Adrenal gland (tissue), 9 donors: ENCODE measurements at regions not wholly inside any gene's neighbourhood (a gene's known extent, or its start where the extent isn't known, plus 50 kb on each side); places are given as distances from the start of the nearest gene placed in this dataset.
"Not testable (repeated sequence)": the region's sequence is repeated elsewhere in the genome, so short reads cannot be mapped to it uniquely, and the experiment has no call there.

Experiments
- DNase-seq, 7 donors: peaks; one replicate each; pipeline ENCODE4 v3.0.0-alpha.2; 2019 to 2020
- H3K27ac ChIP-seq, 5 donors: fragments of 200-600 bp; sonication (generic) in 4 of 5; 1 replicate in 3 of 5; 2 replicates in 2 of 5; pipeline versions ENCODE4 v1.5.1 to v1.8.0; 2016 to 2020; ENCODE audit warnings: mild to moderate bottlenecking in 1 of 5
- H3K27me3 ChIP-seq: fragments of 200-600 bp; 2 replicates; pipeline ENCODE4 v1.8.0; 2021
- H3K36me3 ChIP-seq, 2 donors: fragments of 200-600 bp; replicated peaks in 1 of 2; 1 replicate in 1 of 2; 2 replicates in 1 of 2; pipeline versions ENCODE4 v1.5.1 to v1.8.0; 2018 to 2022
- H3K4me1 ChIP-seq, 2 donors: fragments of 200-600 bp; replicated peaks in 1 of 2; 1 replicate in 1 of 2; 2 replicates in 1 of 2; pipeline versions ENCODE4 v1.5.1 to v1.8.0; 2018 to 2021
- H3K4me3 ChIP-seq, 4 donors: fragments of 200-600 bp; sonication (generic) in 3 of 4; one replicate each; pipeline ENCODE4 v1.5.1; 2016 to 2018
- H3K9me3 ChIP-seq, 3 donors: fragments of 200-600 bp; sonication (generic) in 1 of 3; replicated peaks in 1 of 3; 1 replicate in 2 of 3; 2 replicates in 1 of 3; pipeline versions ENCODE4 v1.5.1 to v1.8.0; 2016 to 2021
- POLR2A ChIP-seq, 2 donors: fragments of 450-650 bp; IDR thresholded peaks; one replicate each; pipeline ENCODE4 v1.6.1; 2017; ENCODE audit warnings: antibody characterized with exemption in 2 of 2, mild to moderate bottlenecking in 2 of 2, moderate library complexity in 1 of 2
- WGBS, 4 donors: extraction: QIAGEN DNeasy Blood & Tissue Kit in 2 of 4; methylation state at CpG; one replicate each; pipeline versions ENCODE4 v1.1.5 to v1.1.7; 2013 to 2017; 5-methylcytosine and 5-hydroxymethylcytosine counted together
- intact Hi-C, 2 donors: fragments of 100-400 bp; cut with DNase I; formaldehyde crosslinking; loops; one replicate each; pipeline versions ENCODE4 v1.14.1 to v1.15.0; 2022 to 2023
- TF ChIP-seq, protein P1 (sequence below), 6 experiments: fragments of 450-650 bp in 4 of 6; fragments of 200-600 bp in 2 of 6; sonication (generic) in 1 of 6; IDR thresholded peaks; 1 replicate in 5 of 6; 2 replicates in 1 of 6; pipeline versions ENCODE4 v1.5.1 to v1.8.0; 2016 to 2021; ENCODE audit warnings: antibody characterized with exemption in 6 of 6, mild to moderate bottlenecking in 2 of 6, moderate library complexity in 1 of 6
- donor health status: healthy with polysubstance abuse.
- donor health status: Bipolar disorder and iron deficiency.
- donor health status: DM: yes; HTN: yes; CAD: no.
- donor health status: DM: no; HTN: no; CAD: no.
- donor health status: DM: no; HTN: no; CAD: no.

DNA sequence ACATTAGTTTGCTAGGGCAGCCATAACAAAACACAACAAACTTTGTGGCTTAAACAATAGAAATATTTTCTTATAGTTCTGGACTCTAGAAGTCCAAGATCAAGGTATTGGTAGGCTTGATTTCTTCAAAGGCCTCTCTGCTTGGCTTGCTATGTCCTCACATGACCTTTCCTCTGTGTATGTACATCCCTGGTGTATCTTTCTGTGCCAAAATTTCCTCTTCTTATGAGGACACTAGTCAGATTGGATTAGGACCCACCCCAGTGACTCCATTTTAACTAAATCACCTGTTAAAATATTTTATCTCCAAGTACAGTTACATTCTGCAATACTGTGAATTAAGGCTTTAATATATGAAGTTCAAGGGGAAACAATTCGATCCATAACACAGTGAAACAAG is 168.9 kb upstream of the CCNH start:
- intact Hi-C loops: no loop called here
- Histone ChIP-seq H3K9me3 (no peaks in the 10 kb centered on the region), H3K27ac (no peak overlapping the region), H3K27me3 (no peaks in the 10 kb centered on the region), H3K4me3 (no peak overlapping the region), H3K36me3 (no peaks in the 10 kb centered on the region), H3K4me1 (no peaks in the 10 kb centered on the region)
- no peak for DNase-seq
- WGBS, 4 donors: 73 to 82% (median 76%) methylated on average over 1 of the region's 1 CpG
- TF ChIP-seq, protein P1, sequence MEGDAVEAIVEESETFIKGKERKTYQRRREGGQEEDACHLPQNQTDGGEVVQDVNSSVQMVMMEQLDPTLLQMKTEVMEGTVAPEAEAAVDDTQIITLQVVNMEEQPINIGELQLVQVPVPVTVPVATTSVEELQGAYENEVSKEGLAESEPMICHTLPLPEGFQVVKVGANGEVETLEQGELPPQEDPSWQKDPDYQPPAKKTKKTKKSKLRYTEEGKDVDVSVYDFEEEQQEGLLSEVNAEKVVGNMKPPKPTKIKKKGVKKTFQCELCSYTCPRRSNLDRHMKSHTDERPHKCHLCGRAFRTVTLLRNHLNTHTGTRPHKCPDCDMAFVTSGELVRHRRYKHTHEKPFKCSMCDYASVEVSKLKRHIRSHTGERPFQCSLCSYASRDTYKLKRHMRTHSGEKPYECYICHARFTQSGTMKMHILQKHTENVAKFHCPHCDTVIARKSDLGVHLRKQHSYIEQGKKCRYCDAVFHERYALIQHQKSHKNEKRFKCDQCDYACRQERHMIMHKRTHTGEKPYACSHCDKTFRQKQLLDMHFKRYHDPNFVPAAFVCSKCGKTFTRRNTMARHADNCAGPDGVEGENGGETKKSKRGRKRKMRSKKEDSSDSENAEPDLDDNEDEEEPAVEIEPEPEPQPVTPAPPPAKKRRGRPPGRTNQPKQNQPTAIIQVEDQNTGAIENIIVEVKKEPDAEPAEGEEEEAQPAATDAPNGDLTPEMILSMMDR (IDR thresholded peaks at IDR 0.05): no peak
- no peak for TF ChIP-seq POLR2A (IDR thresholded peaks at IDR 0.05)

DNA sequence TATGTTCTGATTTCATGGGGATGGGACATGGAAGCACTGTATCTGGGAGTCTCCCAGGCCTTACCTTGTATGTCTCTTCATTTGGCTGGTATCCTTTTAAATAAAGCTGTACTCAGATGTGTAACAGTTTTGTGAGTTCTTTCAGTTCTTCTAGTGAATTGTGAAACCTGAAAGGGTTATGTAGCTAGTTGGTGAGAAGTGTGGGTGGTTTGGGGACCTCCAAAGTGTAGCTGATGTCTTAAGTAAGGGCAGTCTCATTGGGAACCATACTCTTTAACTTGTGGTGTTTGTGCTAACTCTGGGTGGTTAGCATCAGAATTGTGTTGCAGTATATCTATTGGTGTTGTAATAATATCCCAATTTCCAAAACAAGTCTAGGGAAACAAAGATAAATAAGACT is 166.9 kb upstream of the CCNH start:
- H3K36me3 ChIP-seq: no peaks in the 10 kb centered on the region
- H3K9me3 ChIP-seq: no peaks in the 10 kb centered on the region
- H3K4me1 ChIP-seq: no peaks in the 10 kb centered on the region
- H3K27me3 ChIP-seq: no peaks in the 10 kb centered on the region
- intact Hi-C loops: no loop called here
- no peak for DNase-seq
- H3K27ac ChIP-seq: no peak overlapping the region
- TF ChIP-seq, protein P1 (IDR thresholded peaks at IDR 0.05): no peak
- TF ChIP-seq POLR2A (IDR thresholded peaks at IDR 0.05): no peak
- no peak overlapping the region for H3K4me3 ChIP-seq

DNA sequence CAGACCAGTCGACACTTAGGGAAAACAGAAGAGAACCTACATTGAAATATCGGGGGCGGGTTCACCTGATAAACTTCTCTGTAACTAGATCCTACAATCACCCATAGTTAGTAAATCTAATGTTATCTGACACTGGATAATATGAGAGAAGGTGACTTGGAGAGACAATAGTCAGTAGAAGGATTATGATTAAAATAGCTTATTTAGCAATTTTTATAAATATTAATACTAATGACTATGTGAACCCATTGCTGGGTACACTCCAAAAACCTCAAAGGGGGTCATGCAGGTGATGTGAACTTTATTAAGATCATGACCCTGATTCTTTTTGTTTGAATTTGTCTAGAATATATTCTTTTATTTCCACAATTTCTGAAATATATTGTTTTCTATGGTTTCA is 164.1 kb upstream of the CCNH start:
- Histone ChIP-seq H3K4me3 (no peak overlapping the region), H3K9me3 (no peaks in the 10 kb centered on the region), H3K27me3 (no peaks in the 10 kb centered on the region), H3K27ac (no peak overlapping the region), H3K4me1 (no peaks in the 10 kb centered on the region), H3K36me3 (no peaks in the 10 kb centered on the region)
- intact Hi-C loops: no loop called here
- no peak for DNase-seq
- TF ChIP-seq, protein P1 (IDR thresholded peaks at IDR 0.05): no peak
- TF ChIP-seq POLR2A (IDR thresholded peaks at IDR 0.05): no peak
- WGBS, 4 donors: 83 to 88% (median 85%) methylated on average over 3 of the region's 3 CpGs

DNA sequence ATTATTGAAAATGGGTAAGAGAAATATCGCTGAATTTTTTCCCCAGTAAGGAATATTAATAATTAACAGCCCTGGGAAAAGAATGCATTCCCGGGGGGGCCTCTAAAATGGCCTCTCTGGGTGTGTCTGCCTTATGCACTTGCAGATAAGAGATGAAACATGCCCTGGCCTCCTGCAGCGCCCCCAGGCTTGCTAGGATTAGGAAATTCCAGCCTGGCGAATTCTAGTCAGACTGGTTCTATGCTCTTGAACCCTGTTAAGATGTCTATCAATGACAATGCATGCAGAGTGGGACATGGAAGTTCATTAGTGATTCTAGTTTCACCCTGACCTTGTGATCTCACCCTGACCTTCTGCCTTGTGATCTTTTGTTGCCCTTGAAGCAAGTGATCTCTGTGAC is 163.6 kb upstream of the CCNH start:
- H3K9me3 ChIP-seq, DNase-seq, H3K4me3 ChIP-seq, H3K4me1 ChIP-seq, intact Hi-C loops, H3K27me3 ChIP-seq, H3K36me3 ChIP-seq, H3K27ac ChIP-seq: not testable (repeated sequence)
- WGBS, 4 donors: 63 to 80% (median 68%) methylated on average over 4 of the region's 4 CpGs

DNA sequence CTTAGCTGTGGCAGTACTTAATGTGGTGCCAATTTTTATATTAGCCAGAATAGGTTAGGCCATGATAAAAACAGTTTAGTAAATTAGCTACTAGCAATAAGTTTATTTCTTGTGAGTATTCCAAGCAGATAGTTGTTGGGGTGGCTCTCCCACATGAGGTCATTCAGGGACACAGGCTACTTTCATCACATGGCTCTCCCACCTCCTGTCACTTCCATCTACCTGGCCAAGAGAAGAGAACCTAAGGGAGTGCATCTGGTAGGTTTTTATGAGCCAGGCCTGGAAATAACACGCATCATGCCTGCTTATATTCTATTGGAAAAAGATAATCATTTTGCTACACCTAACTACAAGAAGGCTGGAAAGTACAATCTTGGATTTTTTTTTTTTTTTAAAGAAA is 161.4 kb upstream of the CCNH start:
- no peaks in the 10 kb centered on the region for H3K27me3 ChIP-seq
- H3K4me1 ChIP-seq: no peaks in the 10 kb centered on the region
- H3K36me3 ChIP-seq: no peaks in the 10 kb centered on the region
- no peak overlapping the region for H3K4me3 ChIP-seq
- intact Hi-C loops: no loop called here
- H3K27ac ChIP-seq: no peak overlapping the region
- DNase-seq: no peak
- H3K9me3 ChIP-seq: no peaks in the 10 kb centered on the region
- 63 to 86% (median 79%) methylated on average over 1 of the region's 1 CpG for WGBS, 4 donors
- no peak for TF ChIP-seq POLR2A (IDR thresholded peaks at IDR 0.05)
- TF ChIP-seq, protein P1 (IDR thresholded peaks at IDR 0.05): no peak
